Glomerular visceral epithelial cell (primary cell): ENCODE measurements at regions not wholly inside any gene's neighbourhood (a gene's known extent, or its start where the extent isn't known, plus 50 kb on each side); places are given as distances from the start of the nearest gene placed in this dataset.
"Not testable (repeated sequence)": the region's sequence is repeated elsewhere in the genome, so short reads cannot be mapped to it uniquely, and the experiment has no call there.

Source experiments
- DNase-seq: peaks from one replicate; pipeline ENCODE4 v3.0.0-alpha.2; 2016; ENCODE audit errors: extremely low spot score

GRCh38 chr6:159642995-159643394, 50.0 kb downstream of the SOD2 start:
- no peak for DNase-seq

DNA sequence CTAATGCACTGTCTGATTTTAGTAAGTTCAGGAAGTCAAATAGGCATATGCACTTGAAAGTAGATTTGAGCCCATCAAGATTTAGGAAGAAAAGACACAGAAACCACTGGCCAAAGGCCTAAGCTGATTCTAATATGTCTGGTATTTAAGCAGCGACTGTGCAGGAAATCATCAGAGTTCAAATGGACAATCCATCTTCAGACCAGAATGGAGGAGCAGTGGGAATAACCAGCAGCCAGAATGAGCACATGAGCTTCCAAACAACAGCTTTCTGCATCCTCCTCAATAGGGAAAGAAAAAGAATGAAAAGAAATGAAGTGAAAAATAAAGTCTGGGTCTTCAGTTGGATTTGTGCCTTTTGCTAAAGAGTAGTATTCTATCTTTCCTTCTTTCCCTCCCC, 50.6 kb downstream of the SOD2 start:
- no peak for DNase-seq

- DNase-seq = no peak
These were observed 52.1 kb downstream of the SOD2 start for GRCh38 chr6:159640722-159641482.

DNA sequence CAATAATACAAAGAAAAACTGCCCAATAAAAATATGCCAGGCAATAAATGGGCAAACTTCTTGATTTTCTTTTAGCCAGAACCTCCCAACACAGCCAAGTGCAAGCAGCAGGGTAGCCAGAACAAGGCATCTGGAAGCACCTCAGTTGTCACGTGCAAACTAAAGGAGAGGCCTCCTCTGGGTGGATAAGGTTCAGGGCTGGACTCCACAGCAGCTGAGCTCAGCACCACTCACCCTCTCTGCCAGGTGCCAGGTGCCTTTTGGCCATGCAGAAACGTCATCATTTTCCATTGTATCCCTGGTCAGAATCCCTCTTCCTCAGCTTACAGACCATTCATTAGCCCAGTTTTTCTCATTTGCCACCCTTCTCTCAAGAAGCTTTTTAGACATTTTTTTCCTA, 52.7 kb downstream of the SOD2 start:
- no peak for DNase-seq

DNA sequence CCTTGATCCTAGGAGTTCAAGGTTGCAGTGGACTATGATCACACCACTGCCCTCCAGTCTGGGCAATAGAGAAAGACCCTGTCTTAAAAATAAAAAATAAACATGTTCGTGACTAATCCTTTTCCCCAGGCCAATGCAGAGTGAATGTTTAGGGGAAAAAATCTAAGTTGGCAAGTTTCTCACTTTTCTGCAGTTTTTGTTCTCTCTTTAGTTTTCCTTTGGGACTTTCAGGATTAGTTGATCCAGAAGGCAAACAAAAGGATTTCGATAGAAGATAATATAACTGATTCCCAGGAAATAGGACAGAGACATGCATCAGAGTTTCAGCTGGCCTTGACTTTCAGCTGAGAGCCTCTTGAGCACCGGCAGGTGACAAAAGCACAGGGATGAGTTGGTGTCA, 53.3 kb downstream of the SOD2 start:
- DNase-seq = no peak

DNA sequence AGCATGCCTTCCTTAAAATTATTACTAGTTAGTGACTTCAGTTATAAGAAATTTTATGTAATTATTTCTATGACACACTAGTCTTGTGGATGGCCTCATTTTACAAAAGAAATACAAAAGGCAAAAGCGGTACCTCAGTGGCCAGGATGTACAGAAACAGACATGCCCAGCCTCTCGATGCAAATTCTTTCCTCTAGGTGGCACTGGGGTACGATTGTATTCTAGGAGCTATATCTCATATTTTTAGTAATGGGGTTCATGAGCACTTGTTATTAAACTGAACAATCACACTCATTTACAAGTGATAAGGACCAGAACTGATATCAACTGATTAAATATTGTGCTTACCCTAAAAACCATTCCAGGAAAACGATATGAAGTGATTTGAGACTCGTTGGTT, 59.8 kb downstream of the SOD2 start:
- peak; percentile 20 for DNase-seq

- DNase-seq = no peak
These were observed 61.2 kb downstream of the SOD2 start for GRCh38 chr6:159631886-159632285.

- no peak for DNase-seq
These were observed 65.1 kb downstream of the SOD2 start for GRCh38 chr6:159627939-159628338.

GRCh38 chr6:159626506-159626905, 66.5 kb downstream of the SOD2 start:
- not testable (repeated sequence) for DNase-seq

- no peak for DNase-seq
These were observed 69.9 kb downstream of the SOD2 start for GRCh38 chr6:159623156-159623555.

- DNase-seq = no peak
These were observed 72.1 kb downstream of the SOD2 start for GRCh38 chr6:159620947-159621346.

DNA sequence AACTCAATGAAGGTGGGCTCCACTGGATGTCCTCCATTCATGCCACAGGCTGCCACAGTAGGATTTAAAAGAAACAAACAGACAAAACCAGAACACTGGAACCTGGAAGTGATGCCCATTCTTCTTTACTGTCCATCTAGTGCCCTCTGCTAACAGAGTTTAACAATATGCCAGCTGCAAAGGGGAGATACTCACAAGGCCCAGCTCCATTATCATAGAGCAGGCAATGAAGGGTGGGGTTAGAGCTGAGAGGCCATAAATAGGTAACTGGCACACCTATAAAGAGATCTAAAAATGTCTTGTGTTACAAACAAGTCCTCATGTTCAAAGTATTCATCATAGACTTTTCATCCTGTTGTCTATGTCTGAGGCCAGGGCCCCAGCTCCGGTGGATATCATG, 75.6 kb downstream of the SOD2 start:
- no peak for DNase-seq

DNA sequence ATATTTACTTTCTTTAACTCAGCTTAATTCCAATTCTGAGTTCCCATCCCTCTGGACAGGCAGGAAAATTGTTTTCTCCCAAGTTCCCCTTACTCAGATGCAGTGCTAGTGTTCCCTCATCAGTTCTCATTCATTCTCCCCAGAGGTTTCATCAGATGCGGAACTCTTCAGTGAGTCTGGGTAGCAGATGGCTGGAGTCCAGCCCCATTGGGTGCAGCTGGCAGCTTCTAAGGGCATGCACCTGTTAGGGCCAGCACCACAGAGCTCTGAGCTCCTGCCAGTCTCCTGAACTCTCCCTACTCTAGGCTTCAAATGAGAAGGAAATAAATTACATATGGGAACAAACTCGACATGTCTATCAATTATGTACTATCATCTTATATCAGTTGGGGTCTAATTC, 76.6 kb downstream of the SOD2 start:
- DNase-seq = no peak

DNA sequence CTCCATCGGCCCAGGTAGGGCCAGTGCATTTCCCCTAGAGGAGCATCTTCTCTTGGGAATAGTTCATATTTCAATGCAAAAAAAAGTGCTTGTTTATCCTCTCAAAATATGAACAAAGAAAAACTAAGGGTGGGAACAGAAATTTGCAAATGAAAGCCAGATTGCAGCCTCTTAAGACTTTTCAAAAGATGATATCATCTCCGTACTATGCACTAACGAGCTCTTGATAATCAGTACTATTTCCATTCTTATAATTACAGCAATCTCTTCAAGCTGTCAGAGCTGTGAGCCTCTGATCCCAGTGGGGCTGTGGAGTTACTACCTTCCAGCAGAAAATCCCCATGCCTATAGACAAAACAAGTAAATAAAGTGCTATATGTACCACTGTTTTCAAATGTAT, 77.1 kb downstream of the SOD2 start:
- no peak for DNase-seq

- DNase-seq = no peak
These were observed 82.2 kb downstream of the SOD2 start for GRCh38 chr6:159610881-159611280.

- DNase-seq = no peak
These were observed 83.3 kb downstream of the SOD2 start for GRCh38 chr6:159609652-159610178.

DNA sequence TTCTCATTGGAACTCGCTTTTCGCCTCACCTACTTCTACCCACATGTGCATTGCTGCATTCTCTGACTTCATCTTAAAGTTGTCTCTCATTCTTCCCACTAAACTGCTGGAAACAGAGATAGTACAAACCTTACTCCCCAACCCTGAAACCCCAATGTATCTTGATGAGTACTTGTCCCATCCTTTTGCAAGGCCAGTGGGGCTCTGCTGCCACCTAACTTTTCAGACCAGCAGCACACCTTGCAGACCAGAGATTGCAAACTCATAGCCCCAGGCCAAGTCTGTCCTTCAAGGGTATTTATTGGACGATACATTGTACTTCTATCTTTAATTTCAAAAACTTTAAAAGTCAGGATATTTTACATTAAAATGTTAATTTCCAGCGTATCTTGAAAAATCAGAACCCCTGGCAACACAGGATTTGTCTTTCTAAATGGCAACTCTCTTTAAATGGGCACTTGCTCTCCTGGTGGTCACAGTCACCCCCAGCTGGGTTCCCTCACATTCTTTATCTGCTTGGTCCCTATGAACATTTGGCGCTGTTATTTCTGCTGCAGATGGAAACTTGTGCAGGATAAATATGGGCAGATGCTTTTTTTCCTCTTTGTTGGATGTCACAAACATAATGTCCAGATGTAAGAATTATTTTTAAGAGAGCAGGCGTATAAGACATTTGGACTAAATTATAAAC, 83.9 kb downstream of the SOD2 start:
- DNase-seq = peak; percentile 17

DNA sequence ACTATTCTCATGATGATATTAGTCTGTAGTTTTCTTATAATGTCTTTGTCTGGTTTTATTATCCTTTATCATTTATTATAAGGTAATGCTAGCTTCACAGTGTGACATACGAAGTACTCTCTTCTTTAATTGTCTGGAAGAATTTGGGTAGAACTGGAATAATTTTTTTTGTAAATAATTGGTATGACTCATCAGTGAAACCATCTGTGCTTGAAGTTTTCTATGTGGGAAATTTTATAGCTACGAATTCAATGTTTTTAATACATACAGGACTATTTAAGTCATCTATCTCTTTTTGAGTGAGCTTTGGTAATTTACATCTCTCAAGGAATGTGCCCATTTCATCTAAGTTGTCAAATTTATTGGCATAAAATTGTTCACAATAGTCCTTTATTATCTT, 86.3 kb downstream of the SOD2 start:
- no peak for DNase-seq

- DNase-seq = no peak
These were observed 88.5 kb downstream of the SOD2 start for GRCh38 chr6:159604443-159604956.

- no peak for DNase-seq
These were observed 90.5 kb downstream of the SOD2 start for GRCh38 chr6:159602431-159603041.

- DNase-seq = no peak
These were observed 91.8 kb downstream of the SOD2 start for GRCh38 chr6:159601211-159601610.

GRCh38 chr6:159595173-159595572, 97.9 kb downstream of the SOD2 start:
- DNase-seq = peak; percentile 60

DNA sequence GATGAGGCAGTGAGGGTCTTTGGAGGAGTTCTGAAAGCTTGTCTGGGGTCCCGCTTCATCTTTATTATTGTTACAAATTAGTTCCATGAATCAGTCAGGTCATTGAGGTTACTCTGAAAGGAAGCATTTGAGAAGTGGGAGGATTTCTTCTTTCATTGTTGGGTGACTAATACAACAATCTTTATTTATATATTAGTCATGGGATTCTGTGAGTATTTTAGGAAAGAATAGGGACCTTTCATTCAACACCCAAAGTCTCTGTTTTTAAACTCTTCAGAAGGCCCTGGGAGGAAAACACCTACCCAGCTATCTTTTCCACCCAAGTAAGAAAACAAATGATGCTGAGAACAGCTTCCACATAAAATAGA, 98.3 kb downstream of the SOD2 start:
- DNase-seq = peak; percentile 45
